Mesenteric fat pad (tissue), 1 donor: ENCODE measurements at regions not wholly inside any gene's neighbourhood (a gene's known extent, or its start where the extent isn't known, plus 50 kb on each side); places are given as distances from the start of the nearest gene placed in this dataset.
"Not testable (repeated sequence)": the region's sequence is repeated elsewhere in the genome, so short reads cannot be mapped to it uniquely, and the experiment has no call there.

Source experiments
- DNase-seq: peaks from one replicate; pipeline ENCODE4 v3.0.0-alpha.2; 2020; ENCODE audit warnings: low spot score
- donor health status: DM: yes; HTN: yes; CAD: no.

GRCh38 chr2:155547571-155547970 lies 785.0 kb downstream of the NR4A2 start:
- no peak for DNase-seq

- no peak for DNase-seq
Measured at GRCh38 chr2:155546721-155547555, 785.6 kb downstream of the NR4A2 start.

- not testable (repeated sequence) for DNase-seq
Measured at GRCh38 chr2:155539028-155539427, 793.5 kb downstream of the NR4A2 start.

GRCh38 chr2:155528034-155528433 lies 804.5 kb downstream of the NR4A2 start:
- DNase-seq: no peak

GRCh38 chr2:155525199-155525598 lies 807.3 kb downstream of the NR4A2 start:
- no peak for DNase-seq

DNA sequence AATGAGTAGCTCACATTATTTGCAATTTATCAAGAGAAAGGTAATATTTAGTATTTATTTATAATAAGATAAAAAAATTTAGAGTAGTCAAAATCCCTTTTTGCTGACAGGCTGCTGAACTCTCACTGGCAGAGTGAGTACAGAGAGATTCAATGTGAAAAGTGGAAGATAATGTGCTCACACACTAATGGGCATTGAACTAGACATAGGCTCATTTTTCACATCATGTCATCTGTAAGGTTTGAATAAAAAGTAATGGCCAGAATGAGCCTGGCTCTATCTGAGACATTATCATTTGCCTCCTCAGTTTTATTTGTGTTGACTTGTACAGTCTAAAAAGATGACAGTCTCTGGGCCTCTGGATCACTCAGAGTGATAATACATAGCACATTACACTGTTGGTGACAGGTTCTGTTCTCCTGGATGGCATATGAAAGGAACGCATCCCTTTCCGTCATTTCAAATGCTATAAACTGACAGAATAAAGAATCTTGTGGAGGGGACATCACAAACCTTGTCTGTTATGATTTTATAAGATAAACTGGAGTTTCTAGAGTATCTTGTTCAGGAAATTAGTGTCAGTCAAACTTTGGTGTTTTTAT lies 812.9 kb downstream of the NR4A2 start:
- DNase-seq: no peak

DNA sequence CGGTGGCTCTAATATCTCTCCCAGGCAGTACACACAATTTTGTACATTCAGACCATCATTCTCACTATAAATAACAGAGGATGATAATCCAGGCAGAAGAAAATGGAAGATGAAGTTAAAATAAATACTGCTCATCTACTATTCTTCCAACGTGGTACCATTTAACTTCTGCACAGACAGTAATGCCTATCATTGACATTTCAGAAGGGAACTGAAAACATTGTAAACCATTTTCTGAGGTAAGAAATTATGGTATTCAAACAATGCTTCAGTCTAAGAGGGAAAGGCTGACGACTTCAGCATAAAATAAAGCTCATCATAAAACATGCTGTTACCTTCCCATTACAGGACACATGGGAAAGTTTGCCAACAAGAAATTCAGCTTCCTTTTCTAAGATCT lies 814.4 kb downstream of the NR4A2 start:
- DNase-seq: no peak

- DNase-seq: no peak
Measured at GRCh38 chr2:155517362-155517761, 815.2 kb downstream of the NR4A2 start.

DNA sequence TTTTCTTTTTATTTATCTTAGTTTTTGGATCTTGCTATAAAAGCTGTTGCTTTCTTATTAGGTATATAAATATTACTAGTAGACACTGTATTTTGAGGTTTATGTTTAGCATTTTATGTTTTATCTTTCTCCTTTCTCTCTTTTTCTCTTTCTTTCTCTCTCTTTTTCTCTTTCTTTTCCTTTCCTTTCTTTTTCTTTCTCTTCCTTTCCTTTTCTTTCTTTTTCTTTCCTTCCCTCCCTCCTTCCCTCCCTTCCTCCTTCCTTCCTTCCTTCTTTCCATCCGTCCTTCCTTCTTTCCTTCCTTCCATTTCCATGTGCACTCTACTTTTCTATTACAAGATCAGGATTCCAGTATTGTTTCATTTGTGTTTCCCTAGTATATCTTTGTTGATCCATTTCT lies 814.8 kb downstream of the KCNJ3 start:
- no peak for DNase-seq

DNA sequence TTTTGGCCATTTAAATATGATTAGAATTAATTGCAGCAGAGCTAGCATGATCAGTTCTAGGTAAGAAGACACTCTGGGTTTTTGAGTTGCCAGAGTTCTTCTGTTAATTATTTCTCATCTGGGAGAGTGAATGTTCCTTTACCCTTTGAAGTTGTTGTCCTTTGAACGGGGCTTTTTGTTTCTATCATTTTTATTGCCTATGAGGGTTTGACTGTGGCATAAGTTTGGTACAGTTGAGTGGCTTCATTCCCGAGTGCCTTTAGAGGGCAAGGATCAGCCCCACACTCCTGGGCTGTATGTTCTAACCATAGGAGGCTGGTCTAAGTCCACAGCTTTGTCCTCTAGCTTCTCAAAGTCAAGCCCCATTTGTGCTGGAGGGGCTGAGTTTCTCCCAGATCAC lies 804.3 kb downstream of the KCNJ3 start:
- DNase-seq: no peak

DNA sequence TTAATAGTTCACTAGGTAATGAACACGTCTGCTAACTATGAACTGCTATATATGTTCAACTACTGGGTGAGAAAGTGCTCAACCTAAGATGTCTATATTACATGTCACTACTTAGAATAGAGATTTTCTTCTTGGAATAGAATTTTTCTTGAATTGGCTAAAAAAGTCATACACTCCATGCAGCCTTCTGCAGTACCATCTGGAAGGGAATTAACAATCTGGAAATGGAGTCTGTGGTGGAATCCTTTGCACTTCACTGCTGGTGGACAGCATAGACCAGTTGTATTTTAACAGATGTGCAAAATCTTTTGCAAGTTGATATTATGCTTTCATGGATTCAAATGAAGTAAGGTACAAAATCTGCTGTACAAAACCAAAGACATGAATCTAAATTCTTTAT lies 799.6 kb downstream of the KCNJ3 start:
- no peak for DNase-seq

- DNase-seq: no peak
Measured at GRCh38 chr2:155494744-155495143, 796.2 kb downstream of the KCNJ3 start.

GRCh38 chr2:155485141-155485842 lies 786.8 kb downstream of the KCNJ3 start:
- no peak for DNase-seq

DNA sequence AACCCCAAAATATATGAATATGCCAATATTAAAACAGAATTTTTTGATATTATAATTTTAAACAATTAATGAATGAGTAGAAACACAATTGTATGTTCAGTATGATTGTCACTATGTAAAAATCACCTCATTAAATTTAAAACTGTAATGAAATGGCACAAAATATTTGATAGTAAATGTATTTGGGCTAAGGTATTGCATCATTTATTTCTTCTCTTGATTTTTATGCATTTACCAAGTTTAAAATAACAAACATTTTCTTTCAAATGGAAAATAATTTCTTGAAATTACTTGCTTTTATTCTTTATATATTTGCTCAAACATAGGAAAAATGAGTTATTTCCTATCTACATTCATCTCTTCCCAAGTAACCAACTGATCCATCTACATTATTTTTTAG lies 782.6 kb downstream of the KCNJ3 start:
- no peak for DNase-seq

DNA sequence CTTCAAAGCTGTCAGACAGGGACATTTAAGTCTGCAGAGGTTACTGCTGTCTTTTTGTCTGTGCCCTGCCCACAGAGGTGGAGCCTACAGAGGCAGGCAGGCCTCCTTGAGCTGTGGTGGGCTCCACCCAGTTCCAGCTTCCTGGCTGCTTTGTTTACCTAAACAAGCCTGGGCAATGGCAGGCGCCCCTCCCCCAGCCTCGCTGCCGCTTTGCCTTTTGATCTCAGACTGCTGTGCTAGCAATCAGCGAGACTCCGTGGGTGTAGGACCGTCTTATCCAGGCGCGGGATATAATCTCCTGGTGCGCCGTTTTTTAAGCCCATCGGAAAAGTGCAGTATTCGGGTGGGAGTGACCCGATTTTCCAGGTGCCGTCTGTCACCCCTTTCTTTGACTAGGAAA lies 773.5 kb downstream of the KCNJ3 start:
- DNase-seq: not testable (repeated sequence)

- no peak for DNase-seq
Measured at GRCh38 chr2:155456222-155456621, 757.7 kb downstream of the KCNJ3 start.

- DNase-seq: no peak
Measured at GRCh38 chr2:155442755-155443372, 744.4 kb downstream of the KCNJ3 start.

GRCh38 chr2:155442088-155442487 lies 743.6 kb downstream of the KCNJ3 start:
- DNase-seq: no peak

- no peak for DNase-seq
Measured at GRCh38 chr2:155431004-155431507, 732.6 kb downstream of the KCNJ3 start.

- no peak for DNase-seq
Measured at GRCh38 chr2:155427470-155427869, 729.0 kb downstream of the KCNJ3 start.

GRCh38 chr2:155424518-155424917 lies 726.0 kb downstream of the KCNJ3 start:
- DNase-seq: no peak

GRCh38 chr2:155418753-155419152 lies 720.3 kb downstream of the KCNJ3 start:
- DNase-seq: no peak
